ENCODE measurements at regions not wholly inside any gene's neighbourhood (a gene's known extent, or its start where the extent isn't known, plus 50 kb on each side); places are given as distances from the start of the nearest gene placed in this dataset.

DNA sequence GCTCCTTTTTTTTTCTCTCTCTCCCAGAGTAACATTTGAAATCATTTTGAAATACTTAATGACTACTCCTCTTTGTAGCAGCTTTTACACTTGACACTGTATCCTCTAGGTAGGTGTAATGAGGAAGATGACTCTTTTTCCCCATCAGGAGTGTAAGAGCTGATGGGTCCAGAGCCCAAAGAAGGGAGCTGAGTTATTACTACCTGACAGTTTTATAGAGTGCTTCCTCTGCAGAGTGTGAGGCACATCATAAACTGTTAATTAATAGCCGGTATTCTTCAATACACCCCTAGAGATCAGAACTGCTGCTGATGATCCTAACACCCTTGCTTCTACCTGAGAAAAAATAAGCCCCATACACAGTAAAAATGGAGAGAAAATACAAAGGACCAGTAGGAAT is 279.8 kb upstream of the SEMA3A start:
- no peak for FAIRE-seq

DNA sequence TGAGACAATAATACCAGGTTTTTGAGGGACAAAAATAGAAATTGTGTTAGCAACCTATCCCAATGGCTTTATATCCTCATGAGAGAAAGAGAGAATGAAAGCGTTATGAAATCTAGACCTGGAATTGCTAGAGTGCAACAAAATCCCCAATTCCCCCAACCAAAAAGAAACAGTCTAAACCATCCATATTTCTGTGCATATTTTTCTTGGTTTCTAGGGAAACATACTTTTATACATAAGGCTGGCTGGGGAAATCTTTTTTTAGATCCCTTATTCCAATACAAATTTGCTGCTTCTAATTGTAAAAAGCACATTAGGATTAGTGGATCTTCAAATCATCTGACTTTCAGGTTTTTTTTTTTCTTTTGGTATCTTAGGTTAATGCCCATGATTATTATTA is 277.0 kb upstream of the SEMA3A start:
- FAIRE-seq: no peak

DNA sequence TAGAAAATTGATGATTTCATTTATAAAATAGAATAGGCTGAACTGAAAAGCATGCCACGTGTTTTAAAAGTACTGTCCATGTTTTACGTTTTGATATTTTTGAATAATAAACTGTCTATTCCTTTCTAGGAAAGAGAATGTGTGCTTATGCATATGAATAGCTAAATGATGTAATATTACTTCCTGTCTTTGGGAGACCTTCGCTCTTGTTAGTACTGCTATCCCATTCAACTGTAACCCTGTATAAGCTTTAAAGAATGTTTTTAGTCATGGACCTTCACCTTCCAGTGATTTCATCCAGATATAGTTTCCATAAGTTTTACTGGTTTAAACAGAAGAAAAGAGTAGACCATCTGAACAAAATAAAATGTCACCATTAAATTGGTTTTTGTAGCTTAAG is 274.4 kb upstream of the SEMA3A start:
- no peak for FAIRE-seq

DNA sequence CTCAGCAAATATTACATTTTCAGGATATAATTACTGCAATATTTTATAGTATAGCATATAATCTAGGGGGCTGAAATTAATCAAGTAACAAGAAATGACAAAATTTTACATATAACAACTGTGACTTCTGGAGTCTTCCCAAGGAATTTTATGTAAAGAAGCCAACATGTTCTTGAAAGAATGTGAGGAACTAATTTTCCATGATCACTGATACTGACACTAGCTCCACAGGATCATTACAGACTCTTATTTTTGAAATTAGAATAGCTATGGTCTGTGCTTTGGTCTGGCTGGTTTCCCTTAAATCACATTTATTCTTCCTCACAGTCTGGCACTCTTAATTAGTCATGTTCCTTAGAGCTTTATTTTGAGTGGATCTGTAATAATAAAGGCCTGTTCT is 267.7 kb upstream of the SEMA3A start:
- FAIRE-seq: no peak

DNA sequence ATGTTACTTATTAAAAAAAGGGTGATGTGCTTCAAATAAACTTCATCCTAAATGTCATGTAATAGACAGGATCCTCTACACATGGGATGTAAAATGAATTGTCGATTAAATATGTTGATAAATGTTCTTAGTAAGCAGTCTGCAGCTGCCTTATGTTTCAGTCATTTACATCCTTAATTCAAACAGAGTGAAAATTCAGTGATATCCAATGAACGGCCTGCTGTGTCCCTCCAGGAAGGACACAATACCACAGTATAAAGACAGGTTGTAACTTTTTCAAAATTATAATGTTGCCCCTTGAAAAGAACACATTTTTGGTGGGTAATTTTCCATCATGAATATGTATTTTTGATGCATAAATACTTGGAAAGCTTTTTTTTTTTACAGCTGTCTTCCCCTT is 266.5 kb upstream of the SEMA3A start:
- no peak for FAIRE-seq

DNA sequence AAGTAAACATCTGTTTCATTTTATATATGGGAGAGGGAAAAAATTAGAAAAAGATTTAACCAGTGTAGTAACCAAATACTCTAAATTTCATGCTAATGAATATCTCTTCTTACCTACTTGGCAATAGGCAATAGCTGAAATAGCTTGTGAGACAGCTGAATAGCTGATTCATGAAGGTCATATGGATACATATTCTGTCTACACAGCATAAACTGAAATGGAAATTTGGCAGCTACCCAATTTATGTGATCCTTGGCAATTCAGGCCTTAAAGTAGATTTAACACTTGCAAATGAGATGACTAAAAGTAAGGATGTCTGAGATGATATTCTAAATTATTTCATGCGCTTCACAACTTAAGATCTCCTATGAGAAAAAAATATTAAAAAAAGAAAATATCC is 261.2 kb upstream of the SEMA3A start:
- no peak for FAIRE-seq

DNA sequence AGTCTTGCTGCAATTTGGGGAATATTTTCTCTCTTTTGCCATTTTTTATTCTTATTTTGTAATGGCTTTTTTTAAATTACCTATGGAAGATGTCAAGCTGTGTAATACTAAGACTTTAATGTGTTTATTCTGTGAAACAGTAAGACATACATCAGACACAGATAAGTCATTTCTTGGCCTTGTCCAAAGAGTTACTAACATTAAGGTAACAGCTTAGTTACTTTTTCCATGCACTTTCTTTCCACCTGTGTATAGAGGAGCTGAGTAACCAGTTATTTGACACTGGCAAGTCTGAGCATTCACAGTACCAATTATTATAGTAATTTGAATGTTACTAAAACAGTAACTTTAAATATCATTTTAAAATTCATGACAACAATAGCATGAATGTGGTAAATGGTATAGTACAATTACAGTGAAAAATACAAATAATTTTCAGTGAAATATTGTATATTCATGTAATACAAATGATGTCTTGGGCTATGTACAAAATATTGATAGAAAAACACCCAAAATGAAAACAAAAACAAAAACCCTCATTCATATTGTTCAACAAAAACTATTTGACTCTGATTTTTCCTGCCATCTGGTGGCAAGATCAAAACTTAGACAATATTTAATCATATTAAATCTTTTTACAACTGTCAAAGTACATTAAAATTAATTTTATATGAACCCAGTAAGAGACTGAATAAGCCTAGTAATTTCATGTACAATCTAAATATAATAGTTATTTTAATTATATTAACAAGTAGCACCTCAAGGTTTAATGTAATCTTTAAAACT is 259.8 kb upstream of the SEMA3A start:
- no peak for FAIRE-seq

DNA sequence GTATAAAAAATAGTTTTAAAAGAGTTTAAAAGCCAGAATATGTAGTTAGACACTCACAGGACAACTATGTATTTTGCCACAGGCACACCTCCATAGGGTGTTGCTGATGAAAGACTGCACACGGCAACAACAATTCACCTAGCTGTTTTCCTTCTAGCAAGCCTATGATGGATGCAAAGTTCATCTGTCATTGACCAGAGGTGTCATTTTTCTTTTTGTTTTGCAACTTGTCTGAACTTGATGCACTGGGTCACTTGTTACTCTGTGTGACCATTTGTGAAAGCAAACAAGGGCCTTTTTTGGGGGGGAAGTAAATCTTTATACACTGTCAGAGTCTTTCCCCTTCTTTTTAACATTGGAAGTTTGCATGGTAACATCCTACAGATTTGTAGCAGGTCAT is 258.0 kb upstream of the SEMA3A start:
- FAIRE-seq: no peak

DNA sequence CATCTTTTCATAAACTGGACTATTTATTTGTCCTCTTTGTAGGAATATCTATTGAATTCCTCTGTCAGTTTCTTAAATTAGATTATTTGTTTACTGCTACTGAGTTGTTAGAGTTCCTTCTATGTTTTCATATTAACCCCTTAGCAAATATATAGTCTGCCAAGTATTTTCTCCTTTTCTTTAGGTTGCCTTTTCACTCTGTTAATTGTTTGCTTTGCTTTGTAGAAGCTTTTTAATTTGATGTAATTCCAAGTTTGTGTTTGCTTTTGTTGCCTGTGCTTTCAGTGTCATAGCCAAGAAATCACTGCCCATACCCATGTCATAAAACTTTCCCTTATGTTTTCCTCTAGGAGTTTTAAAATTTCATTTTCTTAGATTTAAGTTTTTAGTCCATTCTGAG is 256.2 kb upstream of the SEMA3A start:
- FAIRE-seq: no peak

DNA sequence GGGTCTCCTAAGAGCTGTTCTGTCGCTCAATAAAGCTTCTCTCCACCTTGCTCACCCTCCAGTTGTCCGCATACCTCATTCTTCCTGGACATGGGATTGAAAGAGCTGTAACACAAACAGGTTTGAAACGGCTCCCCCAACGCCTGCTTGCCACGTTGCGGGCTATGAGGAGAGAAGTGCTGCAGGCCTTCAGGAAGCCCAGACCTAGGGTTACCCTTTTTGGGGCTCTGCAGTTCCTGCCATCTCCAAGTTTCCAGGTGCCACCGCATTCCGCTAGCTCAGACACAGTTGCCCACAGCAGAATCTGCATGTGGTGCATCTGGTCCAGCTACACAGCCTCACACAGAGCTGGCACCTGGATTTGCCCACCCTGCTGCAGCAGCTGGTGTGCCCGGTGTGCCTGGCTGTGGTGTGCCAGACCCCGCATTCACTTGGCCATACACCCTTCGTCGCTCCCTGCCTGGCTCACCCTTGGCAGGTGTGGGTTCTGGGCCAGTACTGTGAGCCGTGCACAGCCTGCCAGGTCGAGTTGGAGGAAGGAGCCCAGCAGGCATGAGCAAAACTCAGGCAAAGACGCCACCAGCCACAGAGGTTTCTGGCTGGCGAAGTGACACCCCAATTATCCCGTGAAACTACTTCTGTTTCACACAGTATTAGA is 253.2 kb upstream of the SEMA3A start:
- no peak for FAIRE-seq

DNA sequence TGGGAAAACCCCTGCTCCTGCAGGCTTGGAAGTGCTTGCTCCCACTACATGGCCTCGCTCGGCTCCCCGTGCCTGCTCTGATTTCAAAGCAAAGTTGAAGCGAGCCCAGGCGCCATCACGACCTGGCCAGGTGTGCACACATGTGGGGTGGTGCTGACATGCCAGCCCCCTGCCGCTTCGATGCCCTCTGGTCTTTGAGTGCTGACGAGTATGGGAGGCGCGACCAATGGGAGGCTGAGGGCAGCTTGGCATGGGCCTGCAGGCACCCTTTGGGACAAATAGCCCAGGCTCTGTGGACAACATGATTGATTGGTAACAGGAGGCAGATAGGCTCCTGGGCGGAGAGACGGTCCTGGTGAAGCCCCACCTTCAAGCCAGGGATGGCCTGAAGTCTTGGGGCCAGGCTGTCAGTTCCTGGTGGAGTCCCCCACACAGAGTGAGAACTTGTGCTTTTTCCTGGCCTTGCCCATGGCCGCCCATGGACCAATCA is 252.4 kb upstream of the SEMA3A start:
- no peak for FAIRE-seq

DNA sequence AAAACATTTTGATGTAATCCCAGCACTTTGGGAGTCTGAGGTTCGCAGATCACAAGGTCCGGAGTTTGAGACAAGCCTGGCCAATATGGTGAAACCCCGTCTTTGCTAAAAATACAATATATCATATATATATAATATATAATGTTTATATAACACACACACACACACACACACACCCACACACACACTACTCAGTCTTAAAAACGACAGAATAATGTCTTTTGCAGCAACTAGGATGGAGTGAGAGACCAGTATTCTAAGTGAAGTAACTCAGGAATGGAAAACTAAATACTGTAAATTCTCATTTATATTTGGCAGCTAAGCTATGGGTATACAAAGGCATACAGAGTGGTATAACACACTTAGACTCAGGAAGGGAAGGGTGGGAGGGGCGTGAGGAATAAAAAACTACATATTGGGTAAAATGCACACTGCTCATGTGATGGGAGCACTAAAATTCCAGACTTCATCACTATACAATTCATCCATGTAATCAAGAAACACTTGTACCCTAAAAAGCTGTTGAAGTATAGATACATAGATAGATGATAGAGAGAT is 231.2 kb upstream of the SEMA3A start:
- FAIRE-seq: no peak

DNA sequence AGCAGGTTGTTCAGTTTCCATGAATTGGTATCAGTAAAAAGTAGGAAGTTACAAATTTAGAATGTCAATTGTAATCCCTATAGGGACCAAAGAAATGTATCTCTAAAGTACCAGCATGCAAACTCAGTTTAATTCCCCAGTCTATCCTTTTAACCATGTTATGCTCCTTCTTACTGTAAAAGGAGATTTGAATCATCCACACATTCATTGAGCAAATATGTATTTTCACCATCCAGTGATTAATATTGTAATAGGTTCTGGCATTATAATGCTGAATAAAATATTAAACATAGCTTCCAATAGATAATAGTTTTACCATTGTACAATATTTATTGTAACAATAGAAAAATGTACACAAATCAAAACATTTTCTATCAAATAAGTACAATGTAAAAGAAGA is 228.2 kb upstream of the SEMA3A start:
- FAIRE-seq: no peak

DNA sequence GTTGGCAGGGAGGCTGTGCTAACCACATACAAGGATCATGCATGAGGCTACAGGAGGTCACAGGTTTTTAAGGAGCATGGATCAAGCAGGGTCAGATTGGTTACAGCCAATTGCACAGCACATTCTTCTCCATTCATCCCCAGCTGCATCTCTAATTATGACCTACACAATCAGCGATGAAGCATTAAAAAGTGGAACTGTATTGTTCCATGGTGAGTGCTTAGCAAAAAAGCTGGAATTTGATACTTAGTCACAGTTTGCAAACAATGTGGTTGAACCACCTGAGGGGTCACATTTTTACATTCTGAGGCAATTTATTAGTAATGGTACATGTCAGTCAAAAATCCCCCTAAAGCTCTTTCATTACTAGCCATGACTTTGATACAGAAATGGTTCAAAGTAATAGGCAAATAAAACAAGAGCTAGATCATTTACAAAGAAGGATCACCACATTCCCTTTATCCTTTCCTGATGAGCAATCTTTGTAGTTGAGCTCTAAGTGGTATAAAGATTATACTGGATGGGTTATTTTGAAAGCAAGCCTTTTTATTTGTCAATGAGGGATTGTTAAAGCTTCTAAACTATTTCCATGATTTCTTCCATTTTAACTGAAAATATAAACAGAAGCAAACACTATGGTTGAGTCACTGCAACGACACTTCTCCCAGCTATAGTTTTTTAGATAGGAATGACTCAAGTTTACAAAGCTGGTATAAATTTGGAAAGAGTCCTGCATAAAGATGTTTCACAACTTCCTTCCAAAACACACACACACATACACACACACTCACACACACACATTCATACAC is 217.8 kb upstream of the SEMA3A start:
- FAIRE-seq: no peak

DNA sequence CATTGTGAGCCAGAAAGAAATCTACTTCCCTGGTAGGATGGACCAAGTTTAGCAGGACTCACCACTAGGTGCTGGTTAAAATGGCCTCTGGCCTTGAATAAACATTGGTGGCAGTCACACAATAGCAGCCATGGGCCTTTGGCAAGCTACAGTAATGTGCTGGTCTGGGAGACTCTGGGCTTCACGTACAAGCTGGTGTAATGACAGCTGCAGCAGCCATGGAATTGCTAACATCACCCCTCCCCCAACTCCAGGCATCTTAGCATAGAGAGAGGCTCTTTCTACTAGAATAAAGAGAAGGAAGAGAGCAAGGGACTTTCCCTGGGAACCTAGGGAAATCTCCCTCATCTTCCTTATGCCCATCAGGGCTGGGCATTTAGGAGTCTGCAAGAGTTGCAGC is 205.1 kb upstream of the SEMA3A start:
- FAIRE-seq: no peak

DNA sequence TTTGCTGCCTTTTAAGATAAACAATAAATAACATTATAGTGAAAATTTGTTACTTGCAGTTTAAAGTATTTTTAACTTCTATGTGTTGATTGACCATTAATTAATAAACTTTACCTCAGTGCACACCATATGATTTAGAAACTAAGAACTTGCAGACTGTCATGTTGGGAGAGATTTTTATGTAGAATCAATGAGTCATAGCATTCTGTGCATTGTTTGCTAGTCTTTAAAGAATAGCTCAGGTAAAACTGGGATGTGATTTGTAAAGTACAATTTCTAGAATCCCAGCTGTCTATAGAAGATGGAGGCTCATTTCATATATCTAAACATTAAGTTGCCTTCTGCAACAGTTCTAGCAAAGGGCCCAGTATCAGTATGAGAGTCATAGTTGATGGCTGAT is 199.6 kb upstream of the SEMA3A start:
- no peak for FAIRE-seq

DNA sequence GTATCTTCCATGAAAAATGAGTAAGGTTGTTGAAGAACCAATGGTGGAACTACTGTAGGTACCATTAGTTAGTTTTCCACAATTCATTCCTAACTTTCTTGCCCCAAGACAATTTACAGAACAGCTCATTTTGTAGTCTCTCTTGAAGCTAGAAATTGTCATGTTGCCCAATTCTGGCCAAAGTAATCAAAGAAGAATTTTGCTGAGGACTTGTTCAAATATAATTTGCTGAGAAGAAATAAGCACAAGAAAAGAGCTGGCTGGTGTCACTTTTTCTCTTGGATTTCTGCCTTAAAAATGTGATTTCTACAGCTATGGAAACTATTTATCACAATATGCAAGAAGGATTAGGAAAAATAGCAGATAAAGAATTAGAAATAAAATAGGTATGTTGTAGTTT is 199.2 kb upstream of the SEMA3A start:
- FAIRE-seq: no peak

DNA sequence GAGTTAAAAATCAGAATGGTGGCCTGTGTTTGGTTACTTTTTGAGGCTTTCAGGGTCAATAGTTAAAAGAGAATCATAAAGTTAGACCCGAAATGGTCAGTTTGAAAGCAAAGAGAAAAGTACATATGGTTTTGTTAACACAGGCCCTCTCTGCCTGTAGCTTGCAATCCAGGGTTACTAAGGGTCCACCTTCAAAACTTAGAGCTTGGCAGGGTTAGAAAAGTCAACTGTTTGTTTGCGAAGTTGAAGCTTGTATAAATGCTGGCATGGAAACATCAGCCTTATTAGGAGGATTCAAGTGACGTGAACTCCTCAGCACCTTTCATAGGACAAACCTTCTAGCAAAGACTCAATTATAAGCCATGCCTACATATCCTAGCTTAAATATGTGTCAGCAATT is 196.3 kb upstream of the SEMA3A start:
- no peak for FAIRE-seq

DNA sequence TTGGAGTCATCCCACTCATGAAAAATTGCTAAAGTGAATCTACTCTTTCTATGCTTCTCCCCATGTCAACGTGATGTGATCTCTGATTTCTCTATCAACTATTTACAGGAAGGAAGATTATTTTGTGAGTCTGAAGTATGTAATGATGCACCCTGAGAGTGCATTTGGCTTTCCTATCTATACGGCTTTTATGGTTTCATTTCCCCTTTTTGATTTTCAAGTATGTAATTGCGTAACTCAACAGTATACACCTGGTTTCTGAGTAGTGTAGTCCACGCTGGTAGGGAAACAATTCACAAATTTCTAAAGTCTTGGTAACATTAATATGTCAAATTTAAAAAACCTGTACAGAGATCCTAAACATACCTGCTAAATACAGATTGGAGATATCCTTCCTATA is 194.7 kb upstream of the SEMA3A start:
- FAIRE-seq: no peak

DNA sequence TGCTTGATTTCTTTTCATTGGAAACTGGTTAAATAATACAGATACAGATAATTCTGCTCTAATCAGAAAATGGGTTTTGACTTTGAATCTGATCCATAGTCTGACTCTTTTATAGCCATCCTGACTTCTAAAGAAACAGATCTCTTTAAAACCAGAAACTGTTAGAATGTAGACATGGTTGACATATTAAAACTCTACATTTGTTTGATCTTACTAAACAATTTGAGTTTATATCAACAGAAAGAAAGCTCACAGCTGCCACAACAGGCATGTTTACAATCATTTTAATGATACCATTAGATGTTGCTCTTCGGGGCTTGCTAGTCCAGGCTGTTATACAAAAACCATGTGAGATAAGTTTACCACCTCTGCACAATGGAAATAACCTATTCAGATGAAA is 193.0 kb upstream of the SEMA3A start:
- FAIRE-seq: no peak

DNA sequence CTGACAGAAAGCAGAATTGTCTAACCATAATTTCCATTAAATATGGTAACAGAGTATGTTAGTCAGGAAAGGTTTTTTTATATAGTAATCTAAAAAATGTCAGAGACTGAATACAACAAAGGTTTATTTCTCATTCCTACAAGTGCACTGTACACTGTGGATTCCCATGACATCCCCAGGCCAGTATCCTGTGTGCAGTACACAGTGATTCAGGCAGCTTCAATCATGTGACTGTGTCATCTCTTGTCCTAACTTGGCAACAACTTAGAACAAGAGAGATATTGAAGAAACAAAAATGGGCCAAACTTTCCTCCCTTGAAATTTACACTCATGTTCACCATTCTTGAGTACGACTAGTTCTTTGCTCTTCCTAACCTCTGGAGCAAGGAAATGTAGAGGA is 189.8 kb upstream of the SEMA3A start:
- FAIRE-seq: no peak

DNA sequence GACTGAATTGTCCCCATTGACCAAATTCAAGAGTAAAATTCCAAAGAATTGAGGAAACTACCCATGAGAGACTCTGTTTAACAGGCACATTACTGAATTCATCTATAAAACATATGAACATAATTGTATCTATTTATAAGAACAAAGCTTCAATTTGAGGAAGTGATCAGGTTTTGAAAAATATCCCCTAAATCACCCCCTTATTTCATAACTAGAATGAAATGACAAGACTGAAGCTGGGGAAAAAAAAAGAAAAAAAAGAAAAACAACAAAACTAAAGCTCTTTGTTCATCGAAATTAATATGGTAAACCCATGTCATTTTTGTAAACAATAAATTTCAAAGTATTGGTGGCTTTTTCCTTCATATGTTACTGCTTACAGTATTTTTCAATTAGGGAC is 184.9 kb upstream of the SEMA3A start:
- FAIRE-seq: no peak

DNA sequence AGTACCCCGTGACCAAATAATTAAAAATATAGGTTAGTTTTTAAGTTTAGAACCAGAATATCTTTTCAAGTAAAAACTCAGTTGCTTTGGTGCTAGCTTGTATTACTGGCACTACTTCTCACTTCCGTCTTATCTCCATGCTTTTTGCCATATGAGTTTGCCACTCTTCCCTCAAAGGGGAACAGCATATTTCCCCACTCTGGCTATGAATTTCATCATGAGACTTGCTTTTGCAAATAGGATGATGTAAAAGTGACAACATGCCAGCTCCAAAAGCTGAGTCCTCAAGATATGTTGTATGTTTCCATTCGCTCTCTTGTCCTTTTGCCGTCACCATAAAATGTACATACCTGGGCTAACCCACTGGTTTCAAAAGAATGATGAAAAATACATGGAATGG is 178.1 kb upstream of the SEMA3A start:
- FAIRE-seq: no peak
